ENCODE measurements at regions not wholly inside any gene's neighbourhood (a gene's known extent, or its start where the extent isn't known, plus 50 kb on each side); places are given as distances from the start of the nearest gene placed in this dataset.

DNA sequence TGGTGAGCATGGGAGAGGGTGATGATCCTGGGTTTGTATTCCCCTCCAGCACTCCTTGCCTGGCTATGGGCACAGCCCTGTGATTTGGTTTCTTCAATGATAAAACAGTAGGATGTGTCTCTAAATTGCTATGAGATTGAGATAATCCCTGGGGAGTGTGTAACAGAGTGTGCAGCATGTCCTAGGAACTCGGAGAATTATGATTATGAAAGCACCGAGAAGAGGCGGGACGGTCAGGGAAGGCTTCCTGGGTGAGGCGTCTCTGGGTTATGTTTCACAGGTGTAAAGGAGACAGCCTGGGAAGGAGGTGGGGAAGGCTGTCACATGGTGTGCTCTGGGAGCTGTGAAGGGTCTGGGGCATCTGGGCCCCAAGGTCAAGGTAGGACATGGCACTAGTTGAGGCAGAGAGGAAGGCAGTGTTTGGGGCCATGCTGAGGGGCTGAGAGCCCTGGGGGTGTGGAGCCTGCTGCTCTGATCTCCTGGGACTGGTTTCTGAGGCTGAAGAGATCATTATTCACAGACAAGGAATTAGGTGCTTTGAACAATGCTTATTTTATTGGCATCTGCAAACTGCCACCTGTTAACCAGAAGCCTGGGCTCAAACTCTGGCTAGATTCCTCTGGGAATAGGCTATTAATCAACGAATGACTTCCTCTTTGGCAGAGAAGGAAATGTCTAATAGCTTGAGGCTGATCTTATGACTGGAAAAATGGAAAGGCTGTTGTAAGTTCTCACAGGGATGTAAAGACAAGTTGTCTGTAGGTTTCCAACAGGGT lies 73.8 kb upstream of the IL12B start:
- TF ChIP-seq POLR2A (IDR thresholded peaks at IDR 0.05; ENCODE audit: low read length) (no peak), GATA1 (IDR thresholded peaks at IDR 0.05; ENCODE audit: low read depth, low read length) (no peak)
